GM23338 (cell line): ENCODE measurements at regions not wholly inside any gene's neighbourhood (a gene's known extent, or its start where the extent isn't known, plus 50 kb on each side); places are given as distances from the start of the nearest gene placed in this dataset.

ENCODE experiments used
- ATAC-seq: fragments of 200-7000 bp; cut with Tn5 transposase; 3 replicates; pipeline ENCODE4 v1.9.1; 2020
- DNase-seq: peaks from one replicate; pipeline ENCODE4 v3.0.0-alpha.2; 2015; ENCODE audit warnings: low spot score
- H2AFZ ChIP-seq: fragments of 200-600 bp; sonication (generic); 2 replicates; pipeline ENCODE4 v1.8.0; 2016; ENCODE audit warnings: antibody characterized with exemption, mild to moderate bottlenecking, moderate library complexity
- H3F3A ChIP-seq: fragments of 200-600 bp; sonication (generic); replicated peaks from 2 replicates; pipeline ENCODE4 v1.8.0; 2017; ENCODE audit warnings: antibody characterized with exemption, mixed run types, low read depth
- H3K27ac ChIP-seq: fragments of 200-600 bp; sonication (generic); 2 replicates; pipeline ENCODE4 v1.6.1; 2016; ENCODE audit warnings: low read depth
- H3K27me3 ChIP-seq: fragments of 200-600 bp; sonication (generic); 2 replicates; pipeline ENCODE4 v1.8.0; 2016; ENCODE audit warnings: mild to moderate bottlenecking, mixed run types, moderate library complexity; ENCODE audit not compliant: insufficient read depth
- H3K36me3 ChIP-seq: fragments of 200-600 bp; sonication (generic); 2 replicates; pipeline ENCODE4 v1.8.0; 2016; ENCODE audit warnings: mild to moderate bottlenecking; ENCODE audit not compliant: insufficient read depth
- H3K4me1 ChIP-seq: fragments of 200-600 bp; sonication (generic); 2 replicates; pipeline ENCODE4 v1.8.0; 2016; ENCODE audit warnings: mild to moderate bottlenecking, moderate library complexity; ENCODE audit not compliant: insufficient read depth
- H3K4me2 ChIP-seq: fragments of 200-600 bp; sonication (generic); 2 replicates; pipeline ENCODE4 v1.7.1; 2017; ENCODE audit warnings: mixed run types
- H3K4me3 ChIP-seq: fragments of 200-600 bp; sonication (generic); 2 replicates; pipeline ENCODE4 v1.6.1; 2016; ENCODE audit warnings: mixed run types
- H3K79me2 ChIP-seq: fragments of 200-600 bp; sonication (generic); replicated peaks from 2 replicates; pipeline ENCODE4 v1.8.0; 2017; ENCODE audit warnings: mild to moderate bottlenecking; ENCODE audit not compliant: insufficient read depth
- H3K9me2 ChIP-seq: fragments of 200-600 bp; sonication (generic); 2 replicates; pipeline ENCODE4 v1.8.0; 2017; ENCODE audit not compliant: insufficient read depth
- H4K20me1 ChIP-seq: fragments of 200-600 bp; sonication (generic); replicated peaks from 2 replicates; pipeline ENCODE4 v1.8.0; 2017; ENCODE audit warnings: mild to moderate bottlenecking; ENCODE audit not compliant: insufficient read depth
- H3K27ac Mint-ChIP-seq: 2 replicates; pipeline ENCODE4 v1.8.0; 2020; ENCODE audit warnings: inconsistent platforms, mild to moderate bottlenecking, moderate library complexity, mixed read lengths
- H3K27me3 Mint-ChIP-seq: 3 replicates; pipeline ENCODE4 v1.8.0; 2022; ENCODE audit warnings: low read depth, mild to moderate bottlenecking, moderate library complexity, mixed read lengths, inconsistent platforms; ENCODE audit not compliant: insufficient read depth, poor library complexity
- H3K36me3 Mint-ChIP-seq: 3 replicates; pipeline ENCODE4 v1.8.0; 2021; ENCODE audit warnings: low read depth, mild to moderate bottlenecking, inconsistent platforms, moderate library complexity, mixed read lengths
- H3K4me1 Mint-ChIP-seq: 3 replicates; pipeline ENCODE4 v1.8.0; 2020; ENCODE audit warnings: mild to moderate bottlenecking, inconsistent platforms, mixed read lengths
- H3K4me3 Mint-ChIP-seq: 3 replicates; pipeline ENCODE4 v1.8.0; 2021; ENCODE audit warnings: moderate library complexity, mild to moderate bottlenecking, inconsistent platforms, mixed read lengths
- H3K9me3 Mint-ChIP-seq: 3 replicates; pipeline ENCODE4 v1.8.0; 2020; ENCODE audit warnings: moderate library complexity, mild to moderate bottlenecking, inconsistent platforms, mixed read lengths
- CREB1 ChIP-seq: fragments of 250-450 bp; sonication (Bioruptor Pico); IDR thresholded peaks from 2 replicates; pipeline ENCODE4 v1.5.0; 2020; ENCODE audit warnings: low read depth, mild to moderate bottlenecking, moderate library complexity
- ETS1 ChIP-seq: IDR thresholded peaks from 2 replicates; pipeline ENCODE4 v1.6.1; 2016; ENCODE audit warnings: antibody characterized with exemption
- EZH2 ChIP-seq: fragments of 200-600 bp; sonication (generic); IDR thresholded peaks from one replicate; pipeline ENCODE4 v1.8.0; 2017; ENCODE audit warnings: antibody characterized with exemption, mild to moderate bottlenecking, low read depth; ENCODE audit not compliant: unreplicated experiment
- EZH2phosphoT487 ChIP-seq: fragments of 200-600 bp; sonication (generic); IDR thresholded peaks from one replicate; pipeline ENCODE4 v1.8.1; 2018; ENCODE audit warnings: antibody characterized with exemption; ENCODE audit not compliant: unreplicated experiment
- JUNB ChIP-seq: IDR thresholded peaks from one replicate; pipeline ENCODE4 v1.6.1; 2016; ENCODE audit warnings: antibody characterized with exemption; ENCODE audit not compliant: unreplicated experiment
- NANOG ChIP-seq: IDR thresholded peaks from 2 replicates; pipeline ENCODE4 v1.6.1; 2016; ENCODE audit warnings: antibody characterized with exemption, borderline replicate concordance
- POLR2AphosphoS5 ChIP-seq: IDR thresholded peaks from 2 replicates; pipeline ENCODE4 v1.6.1; 2016; ENCODE audit warnings: antibody characterized with exemption, low read depth
- REST ChIP-seq: IDR thresholded peaks from one replicate; pipeline ENCODE4 v1.6.1; 2018; ENCODE audit warnings: antibody characterized with exemption; ENCODE audit not compliant: unreplicated experiment
- STAT1 ChIP-seq: IDR thresholded peaks from one replicate; pipeline ENCODE4 v1.6.1; 2016; ENCODE audit warnings: antibody characterized with exemption; ENCODE audit not compliant: unreplicated experiment
- ZNF114 ChIP-seq: fragments of 250-450 bp; sonication (Bioruptor Pico); IDR thresholded peaks from 2 replicates; pipeline ENCODE4 v1.5.0; 2020; ENCODE audit warnings: mild to moderate bottlenecking, moderate library complexity
- ZNF331 ChIP-seq: fragments of 250-450 bp; sonication (Bioruptor Pico); IDR thresholded peaks from 2 replicates; pipeline ENCODE4 v1.5.0; 2020; ENCODE audit warnings: low read depth, mild to moderate bottlenecking, moderate library complexity
- ZNF462 ChIP-seq: fragments of 250-450 bp; sonication (Bioruptor Pico); IDR thresholded peaks from 2 replicates; pipeline ENCODE4 v1.5.0; 2020; ENCODE audit warnings: mild to moderate bottlenecking, moderate library complexity
- TF ChIP-seq, protein P1 (sequence below), 2 experiments: fragments of 200-600 bp in 1 of 2; sonication (generic) in 1 of 2; conservative IDR thresholded peaks; 2 replicates each; pipeline versions ENCODE4 v1.5.1 to v1.6.1; 2016 to 2017; ENCODE audit warnings: antibody characterized with exemption in 2 of 2, low read depth in 2 of 2, mild to moderate bottlenecking in 2 of 2, moderate library complexity in 1 of 2

DNA sequence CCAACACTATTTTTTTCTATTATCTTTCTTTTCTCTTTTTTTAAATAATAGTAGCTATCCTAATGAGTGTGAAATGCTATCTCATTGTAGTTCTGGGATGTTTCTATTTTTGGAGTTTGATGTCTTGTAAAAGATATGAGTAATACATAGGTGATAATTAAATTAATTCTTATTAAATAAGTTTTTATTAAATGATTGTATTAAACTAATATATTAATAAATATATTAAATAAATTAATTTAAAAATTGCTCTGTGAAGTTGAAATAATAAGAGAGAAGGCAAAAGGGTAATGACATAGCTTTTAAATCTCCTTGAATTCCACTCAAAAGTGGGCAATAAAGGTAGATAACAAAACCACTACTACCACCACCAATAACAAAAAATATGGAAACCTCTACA, 230.2 kb upstream of the SSTR1 start:
- H3K79me2 ChIP-seq: no peaks in the 10 kb centered on the region
- no peak overlapping the region for H3K4me3 ChIP-seq
- H3K27me3 ChIP-seq: no peaks in the 10 kb centered on the region
- H3K4me3 Mint-ChIP-seq: no peak overlapping the region
- no peak overlapping the region for H3K27ac Mint-ChIP-seq
- DNase-seq (no peak), ATAC-seq (no peak)
- no peaks in the 10 kb centered on the region for H3K4me1 ChIP-seq
- H3K27me3 Mint-ChIP-seq: no peaks in the 10 kb centered on the region
- H4K20me1 ChIP-seq: no peaks in the 10 kb centered on the region
- peaks cover 20% of the 10 kb centered on the region; the same call in 1 of the 2 replicates for H3K36me3 ChIP-seq
- TF ChIP-seq EZH2phosphoT487: no peak
- no peak for TF ChIP-seq ETS1
- no peak for TF ChIP-seq POLR2AphosphoS5
- no peak for TF ChIP-seq EZH2
- no peak for TF ChIP-seq NANOG
- TF ChIP-seq, protein P1, sequence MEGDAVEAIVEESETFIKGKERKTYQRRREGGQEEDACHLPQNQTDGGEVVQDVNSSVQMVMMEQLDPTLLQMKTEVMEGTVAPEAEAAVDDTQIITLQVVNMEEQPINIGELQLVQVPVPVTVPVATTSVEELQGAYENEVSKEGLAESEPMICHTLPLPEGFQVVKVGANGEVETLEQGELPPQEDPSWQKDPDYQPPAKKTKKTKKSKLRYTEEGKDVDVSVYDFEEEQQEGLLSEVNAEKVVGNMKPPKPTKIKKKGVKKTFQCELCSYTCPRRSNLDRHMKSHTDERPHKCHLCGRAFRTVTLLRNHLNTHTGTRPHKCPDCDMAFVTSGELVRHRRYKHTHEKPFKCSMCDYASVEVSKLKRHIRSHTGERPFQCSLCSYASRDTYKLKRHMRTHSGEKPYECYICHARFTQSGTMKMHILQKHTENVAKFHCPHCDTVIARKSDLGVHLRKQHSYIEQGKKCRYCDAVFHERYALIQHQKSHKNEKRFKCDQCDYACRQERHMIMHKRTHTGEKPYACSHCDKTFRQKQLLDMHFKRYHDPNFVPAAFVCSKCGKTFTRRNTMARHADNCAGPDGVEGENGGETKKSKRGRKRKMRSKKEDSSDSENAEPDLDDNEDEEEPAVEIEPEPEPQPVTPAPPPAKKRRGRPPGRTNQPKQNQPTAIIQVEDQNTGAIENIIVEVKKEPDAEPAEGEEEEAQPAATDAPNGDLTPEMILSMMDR (conservative IDR thresholded peaks at IDR 0.05; ENCODE audit: low read depth in 2 of 2): no peak
- no peak for TF ChIP-seq JUNB
- no peak for TF ChIP-seq CREB1 (CRISPR knock-in tag)
- no peak for TF ChIP-seq ZNF114 (CRISPR knock-in tag)
- no peak for TF ChIP-seq STAT1
- TF ChIP-seq ZNF331: no peak
- no peak for TF ChIP-seq REST
- no peak for TF ChIP-seq ZNF462 (CRISPR knock-in tag)
- H3K9me2 ChIP-seq: 0 out of 2 replicates have a peak, but pooled peaks cover 6% of the 10 kb centered on the region
- no peaks in the 10 kb centered on the region for H3K4me1 Mint-ChIP-seq
- no peak overlapping the region for H2AFZ ChIP-seq
- H3K36me3 Mint-ChIP-seq: peaks cover 20% of the 10 kb centered on the region
- H3K9me3 Mint-ChIP-seq: peaks cover 25% of the 10 kb centered on the region
- H3F3A ChIP-seq: no peaks in the 10 kb centered on the region
- no peak overlapping the region for H3K4me2 ChIP-seq
- no peak overlapping the region for H3K27ac ChIP-seq
